Endothelial cell (in vitro differentiated cells): ENCODE measurements at regions not wholly inside any gene's neighbourhood (a gene's known extent, or its start where the extent isn't known, plus 50 kb on each side); places are given as distances from the start of the nearest gene placed in this dataset.

Experiments
- DNase-seq: peaks from one replicate; pipeline ENCODE4 v3.0.0; 2021; ENCODE audit warnings: low spot score
- H3K27ac Mint-ChIP-seq: one replicate; pipeline ENCODE4 v1.8.0; 2021; ENCODE audit warnings: mixed read lengths, inconsistent platforms; ENCODE audit not compliant: unreplicated experiment
- H3K27me3 Mint-ChIP-seq: one replicate; pipeline ENCODE4 v1.8.0; 2021; ENCODE audit warnings: mild to moderate bottlenecking, moderate library complexity, mixed read lengths, inconsistent platforms; ENCODE audit not compliant: unreplicated experiment
- H3K36me3 Mint-ChIP-seq: one replicate; pipeline ENCODE4 v1.8.0; 2021; ENCODE audit warnings: mild to moderate bottlenecking, low read depth, mixed read lengths, inconsistent platforms; ENCODE audit not compliant: unreplicated experiment
- H3K4me1 Mint-ChIP-seq: one replicate; pipeline ENCODE4 v1.8.0; 2021; ENCODE audit warnings: mild to moderate bottlenecking, mixed read lengths, inconsistent platforms; ENCODE audit not compliant: unreplicated experiment
- H3K4me3 Mint-ChIP-seq: one replicate; pipeline ENCODE4 v1.8.0; 2021; ENCODE audit warnings: mild to moderate bottlenecking, mixed read lengths, inconsistent platforms; ENCODE audit not compliant: unreplicated experiment
- H3K9me3 Mint-ChIP-seq: one replicate; pipeline ENCODE4 v1.8.0; 2021; ENCODE audit warnings: mixed read lengths, inconsistent platforms; ENCODE audit not compliant: unreplicated experiment
- TF ChIP-seq, protein P1 (sequence below): fragments of 200-600 bp; sonication (generic); IDR thresholded peaks from one replicate; pipeline ENCODE4 v1.5.0; 2021; ENCODE audit warnings: antibody characterized with exemption; ENCODE audit not compliant: unreplicated experiment

GRCh38 chr5:93101661-93102060, 479.4 kb downstream of the NR2F1-AS1 start:
- Mint-ChIP-seq H3K27me3 (no peaks in the 10 kb centered on the region), H3K27ac (no peak overlapping the region), H3K4me1 (no peaks in the 10 kb centered on the region), H3K9me3 (no peaks in the 10 kb centered on the region), H3K4me3 (no peak overlapping the region), H3K36me3 (no peaks in the 10 kb centered on the region)
- TF ChIP-seq, protein P1, sequence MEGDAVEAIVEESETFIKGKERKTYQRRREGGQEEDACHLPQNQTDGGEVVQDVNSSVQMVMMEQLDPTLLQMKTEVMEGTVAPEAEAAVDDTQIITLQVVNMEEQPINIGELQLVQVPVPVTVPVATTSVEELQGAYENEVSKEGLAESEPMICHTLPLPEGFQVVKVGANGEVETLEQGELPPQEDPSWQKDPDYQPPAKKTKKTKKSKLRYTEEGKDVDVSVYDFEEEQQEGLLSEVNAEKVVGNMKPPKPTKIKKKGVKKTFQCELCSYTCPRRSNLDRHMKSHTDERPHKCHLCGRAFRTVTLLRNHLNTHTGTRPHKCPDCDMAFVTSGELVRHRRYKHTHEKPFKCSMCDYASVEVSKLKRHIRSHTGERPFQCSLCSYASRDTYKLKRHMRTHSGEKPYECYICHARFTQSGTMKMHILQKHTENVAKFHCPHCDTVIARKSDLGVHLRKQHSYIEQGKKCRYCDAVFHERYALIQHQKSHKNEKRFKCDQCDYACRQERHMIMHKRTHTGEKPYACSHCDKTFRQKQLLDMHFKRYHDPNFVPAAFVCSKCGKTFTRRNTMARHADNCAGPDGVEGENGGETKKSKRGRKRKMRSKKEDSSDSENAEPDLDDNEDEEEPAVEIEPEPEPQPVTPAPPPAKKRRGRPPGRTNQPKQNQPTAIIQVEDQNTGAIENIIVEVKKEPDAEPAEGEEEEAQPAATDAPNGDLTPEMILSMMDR = no peak
- no peak for DNase-seq

GRCh38 chr5:93100976-93101375, 480.0 kb downstream of the NR2F1-AS1 start:
- DNase-seq = no peak
- Mint-ChIP-seq H3K27ac (no peak overlapping the region), H3K4me3 (no peak overlapping the region), H3K27me3 (no peaks in the 10 kb centered on the region), H3K9me3 (no peaks in the 10 kb centered on the region), H3K4me1 (no peaks in the 10 kb centered on the region), H3K36me3 (no peaks in the 10 kb centered on the region)
- TF ChIP-seq, protein P1 = no peak

DNA sequence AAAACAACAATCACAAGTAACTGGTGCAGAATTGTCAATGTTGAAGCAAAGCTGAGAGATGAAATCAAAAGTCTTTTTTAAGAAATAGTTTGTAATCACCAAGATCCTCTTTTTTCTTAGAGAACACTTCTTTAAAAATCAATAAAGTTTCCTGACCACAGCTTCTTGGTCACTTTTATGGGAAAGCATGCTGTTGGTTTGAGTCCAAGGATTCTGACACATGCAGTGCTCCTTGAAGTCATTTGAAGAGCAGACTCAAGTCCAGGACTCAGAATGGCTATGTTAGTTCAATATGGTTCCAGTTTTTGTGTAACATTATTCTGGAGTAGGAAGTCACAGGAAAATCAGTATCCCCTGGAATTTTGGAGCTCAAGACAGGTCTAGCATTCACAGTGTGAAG, 480.6 kb downstream of the NR2F1-AS1 start:
- Mint-ChIP-seq H3K27ac (no peak overlapping the region), H3K36me3 (no peaks in the 10 kb centered on the region), H3K9me3 (no peaks in the 10 kb centered on the region), H3K27me3 (no peaks in the 10 kb centered on the region), H3K4me3 (no peak overlapping the region), H3K4me1 (no peaks in the 10 kb centered on the region)
- TF ChIP-seq, protein P1 = no peak
- no peak for DNase-seq

GRCh38 chr5:93099902-93100347, 481.1 kb downstream of the NR2F1-AS1 start:
- no peaks in the 10 kb centered on the region for H3K9me3 Mint-ChIP-seq
- no peaks in the 10 kb centered on the region for H3K27me3 Mint-ChIP-seq
- no peaks in the 10 kb centered on the region for H3K36me3 Mint-ChIP-seq
- H3K27ac Mint-ChIP-seq = no peak overlapping the region
- no peaks in the 10 kb centered on the region for H3K4me1 Mint-ChIP-seq
- TF ChIP-seq, protein P1 = no peak
- H3K4me3 Mint-ChIP-seq = no peak overlapping the region
- no peak for DNase-seq

DNA sequence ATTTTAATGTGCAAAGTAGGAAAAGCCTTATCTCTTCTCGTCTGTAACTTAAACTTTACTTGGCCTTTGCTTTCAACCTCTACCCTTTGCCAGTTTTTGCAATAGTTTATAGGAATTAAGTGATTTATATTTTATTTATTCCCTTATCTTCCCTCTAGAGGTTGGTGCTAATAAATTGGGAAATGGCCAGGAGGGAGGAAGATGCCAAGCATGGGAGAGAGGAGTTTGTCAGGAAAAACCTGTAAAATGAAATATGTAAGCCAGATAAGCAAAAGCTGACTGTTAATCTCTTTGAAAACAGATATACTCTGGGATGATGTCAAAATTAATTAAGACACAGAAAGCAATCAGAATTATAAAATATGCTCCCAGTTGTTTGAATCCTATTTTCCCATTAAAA, 484.5 kb downstream of the NR2F1-AS1 start:
- H3K27ac Mint-ChIP-seq = no peak overlapping the region
- no peaks in the 10 kb centered on the region for H3K27me3 Mint-ChIP-seq
- no peak overlapping the region for H3K4me3 Mint-ChIP-seq
- TF ChIP-seq, protein P1 = no peak
- no peaks in the 10 kb centered on the region for H3K36me3 Mint-ChIP-seq
- no peaks in the 10 kb centered on the region for H3K4me1 Mint-ChIP-seq
- no peak for DNase-seq
- no peaks in the 10 kb centered on the region for H3K9me3 Mint-ChIP-seq
